ENCODE measurements at regions not wholly inside any gene's neighbourhood (a gene's known extent, or its start where the extent isn't known, plus 50 kb on each side); places are given as distances from the start of the nearest gene placed in this dataset.

- TF ChIP-seq ZNF462 (CRISPR knock-in tag; IDR thresholded peaks at IDR 0.05) (no peak), NANOG (IDR thresholded peaks at IDR 0.05; ENCODE audit: borderline replicate concordance) (no peak)
These were observed 176.1 kb upstream of the CDC14C start (continued) for GRCh38 chr7:48748081-48748833.

- Mint-ChIP-seq H3K9me3 (no peaks in the 10 kb centered on the region; the same call in 1 of the 3 replicates), H3K27me3 (ENCODE audit: insufficient read depth, low read depth, poor library complexity) (no peaks in the 10 kb centered on the region), H3K36me3 (ENCODE audit: low read depth) (no peaks in the 10 kb centered on the region; the same call in 2 of the 3 replicates), H3K4me3 (no peak overlapping the region), H3K4me1 (peaks cover 7% of the 10 kb centered on the region), H3K27ac (no peak overlapping the region)
- no peak overlapping the region for H3K27ac ChIP-seq (ENCODE audit: low read depth)
- DNase-seq (ENCODE audit: low spot score) (no peak), ATAC-seq (no peak)
- H3K36me3 ChIP-seq (ENCODE audit: insufficient read depth) = no peaks in the 10 kb centered on the region
- H3K79me2 ChIP-seq (replicated peaks; ENCODE audit: insufficient read depth) = no peaks in the 10 kb centered on the region
- no peak overlapping the region for H3K4me3 ChIP-seq
- H3K4me1 ChIP-seq (ENCODE audit: insufficient read depth) = peaks cover 4% of the 10 kb centered on the region; the same call in 1 of the 2 replicates
- no peaks in the 10 kb centered on the region for H3K27me3 ChIP-seq (ENCODE audit: insufficient read depth)
- H3F3A ChIP-seq (replicated peaks; ENCODE audit: low read depth) = no peaks in the 10 kb centered on the region
- H3K9me2 ChIP-seq (ENCODE audit: insufficient read depth) = peaks cover 2% of the 10 kb centered on the region; the same call in 1 of the 2 replicates
- H2AFZ ChIP-seq = no peak overlapping the region
- no peaks in the 10 kb centered on the region for H4K20me1 ChIP-seq (replicated peaks; ENCODE audit: insufficient read depth)
- H3K4me2 ChIP-seq = no peak overlapping the region
- TF ChIP-seq ZNF331 (CRISPR knock-in tag; IDR thresholded peaks at IDR 0.05; ENCODE audit: low read depth) (no peak), ZNF114 (CRISPR knock-in tag; IDR thresholded peaks at IDR 0.05) (no peak), JUNB (IDR thresholded peaks at IDR 0.05; ENCODE audit: unreplicated experiment) (no peak), EZH2phosphoT487 (IDR thresholded peaks at IDR 0.05; ENCODE audit: unreplicated experiment) (no peak), CREB1 (CRISPR knock-in tag; IDR thresholded peaks at IDR 0.05; ENCODE audit: low read depth) (no peak), ZNF462 (CRISPR knock-in tag; IDR thresholded peaks at IDR 0.05) (no peak)
These were observed 169.2 kb upstream of the CDC14C start for GRCh38 chr7:48755061-48755555.
